COLO668 (cell line): ENCODE measurements at regions not wholly inside any gene's neighbourhood (a gene's known extent, or its start where the extent isn't known, plus 50 kb on each side); places are given as distances from the start of the nearest gene placed in this dataset.

ENCODE experiments used
- DNase-seq: peaks from one replicate; lab custom pipeline; 2025; ENCODE audit not compliant: unreplicated experiment; lab: John Stamatoyannopoulos, UW

GRCh38 chr1:219279017-219279770 lies 105.5 kb downstream of the LYPLAL1 start:
- DNase-seq, result no peak

- no peak for DNase-seq
These were observed 104.6 kb downstream of the LYPLAL1 start for GRCh38 chr1:219278288-219278687.

GRCh38 chr1:219277304-219278105 lies 103.8 kb downstream of the LYPLAL1 start:
- DNase-seq, result no peak

- DNase-seq, result no peak
These were observed 102.5 kb downstream of the LYPLAL1 start for GRCh38 chr1:219276049-219276738.

- no peak for DNase-seq
These were observed 99.5 kb downstream of the LYPLAL1 start for GRCh38 chr1:219273088-219273686.

- no peak for DNase-seq
These were observed 98.3 kb downstream of the LYPLAL1 start for GRCh38 chr1:219271818-219272535.

- DNase-seq, result no peak
These were observed 95.5 kb downstream of the LYPLAL1 start for GRCh38 chr1:219269171-219269570.

- DNase-seq, result no peak
These were observed 92.8 kb downstream of the LYPLAL1 start for GRCh38 chr1:219266524-219266923.

GRCh38 chr1:219265026-219265515 lies 91.4 kb downstream of the LYPLAL1 start:
- DNase-seq, result no peak

- DNase-seq, result no peak
These were observed 90.9 kb downstream of the LYPLAL1 start for GRCh38 chr1:219264561-219264960.
